Esophagus mucosa (tissue), 1 donor: ENCODE measurements at regions not wholly inside any gene's neighbourhood (a gene's known extent, or its start where the extent isn't known, plus 50 kb on each side); places are given as distances from the start of the nearest gene placed in this dataset.
"Not testable (repeated sequence)": the region's sequence is repeated elsewhere in the genome, so short reads cannot be mapped to it uniquely, and the experiment has no call there.

Experiments
- ATAC-seq: fragments of 200-7000 bp; cut with Tn5 transposase; one replicate; pipeline ENCODE4 v1.9.1; 2020
- donor health status: DM: yes; HTN: yes; CAD: no.

DNA sequence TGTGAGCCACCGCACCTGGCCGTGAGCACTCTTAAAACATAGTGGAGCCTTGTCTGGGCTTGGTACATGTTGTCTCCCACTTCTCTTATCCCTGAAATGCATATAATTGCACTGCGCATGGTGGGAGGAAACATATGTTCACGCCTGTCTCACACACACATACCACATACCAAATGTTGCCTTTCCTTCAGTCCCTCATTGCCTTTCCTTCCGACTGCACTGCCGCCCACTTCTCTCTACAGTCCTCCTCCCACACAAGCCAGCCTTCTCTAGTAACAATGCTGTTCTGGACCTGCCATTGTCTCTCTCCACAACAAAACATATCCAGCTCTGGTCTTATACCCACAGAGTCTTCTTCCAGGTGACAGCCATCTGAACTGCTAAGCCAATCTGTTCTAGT is 88.3 kb upstream of the PTHLH start:
- ATAC-seq, result no peak

DNA sequence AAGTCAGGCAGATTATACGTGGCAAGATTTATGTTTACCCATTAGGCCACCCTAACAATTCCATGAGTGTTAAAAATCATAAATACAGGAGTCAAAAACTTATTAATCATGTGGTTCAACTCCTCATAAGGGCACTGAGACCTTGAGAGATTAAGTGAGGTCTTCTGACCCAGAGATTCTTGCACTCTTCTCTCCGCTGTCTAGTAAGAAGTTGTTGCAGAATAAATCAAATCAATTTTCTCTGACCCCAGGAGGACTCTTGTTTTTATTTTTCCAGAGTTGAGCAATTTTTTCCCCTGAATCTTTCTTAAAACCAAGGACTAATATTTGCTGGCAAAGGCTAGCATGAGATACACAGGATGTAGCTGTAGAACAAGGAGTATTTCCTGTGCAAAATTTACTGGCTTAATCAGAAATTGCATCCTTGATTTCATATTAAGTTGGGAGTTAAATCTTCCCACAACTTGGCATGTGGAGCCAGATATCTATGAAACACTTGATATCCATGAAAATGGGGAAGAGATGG is 90.9 kb upstream of the PTHLH start:
- ATAC-seq, result no peak

DNA sequence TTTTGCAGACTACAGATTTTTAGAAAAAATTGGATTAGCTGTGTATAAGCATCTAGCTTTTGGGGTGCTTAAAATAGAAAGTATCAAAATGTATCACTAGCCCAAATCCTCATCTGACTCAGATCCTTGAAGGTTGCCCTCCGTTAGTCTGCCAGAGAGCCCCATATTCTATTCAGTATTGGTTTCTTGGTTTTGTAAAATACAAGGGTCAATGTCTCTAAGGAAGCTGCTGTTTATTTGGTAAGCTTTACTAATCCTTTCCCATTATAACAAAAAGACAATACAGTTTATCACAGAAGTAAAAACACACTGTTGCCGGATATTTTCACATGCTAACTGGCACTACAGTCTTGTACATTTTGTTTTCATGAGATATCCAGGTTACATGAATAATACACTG is 92.8 kb upstream of the PTHLH start:
- no peak for ATAC-seq

DNA sequence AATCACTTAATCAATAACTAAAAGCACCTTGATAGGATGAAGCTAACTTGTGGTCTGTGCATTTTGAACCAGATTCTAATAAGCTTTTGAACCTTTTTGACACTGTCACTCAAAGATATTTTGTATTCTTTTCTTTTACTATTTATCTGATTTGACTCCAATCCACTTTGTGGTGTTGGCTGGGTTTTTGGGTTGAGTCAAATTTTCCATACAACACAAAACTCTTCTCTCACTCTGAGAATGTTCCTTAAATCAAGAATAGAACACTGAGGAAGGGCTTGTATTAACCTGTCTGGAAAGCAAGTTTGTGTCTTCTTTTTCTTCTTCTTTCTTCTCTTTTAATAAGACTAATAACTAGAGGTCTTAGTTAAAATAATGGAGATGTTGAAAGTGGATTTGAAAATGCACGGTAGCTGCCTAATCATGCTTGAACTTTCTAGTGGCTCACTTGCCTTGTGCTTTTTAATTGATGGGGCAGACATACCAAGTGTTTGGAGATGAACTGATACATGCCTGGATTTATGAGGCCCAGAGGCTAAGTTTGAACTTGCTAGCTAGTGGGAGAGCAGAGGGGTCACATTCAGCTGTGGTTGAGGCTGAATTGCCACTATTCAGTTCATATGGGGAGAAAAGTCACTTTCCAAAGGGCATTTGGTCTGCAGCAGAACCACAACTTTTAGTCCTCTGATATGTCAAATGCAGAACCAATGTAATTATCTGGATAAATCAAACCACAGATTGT is 93.5 kb upstream of the PTHLH start:
- ATAC-seq, result no peak

DNA sequence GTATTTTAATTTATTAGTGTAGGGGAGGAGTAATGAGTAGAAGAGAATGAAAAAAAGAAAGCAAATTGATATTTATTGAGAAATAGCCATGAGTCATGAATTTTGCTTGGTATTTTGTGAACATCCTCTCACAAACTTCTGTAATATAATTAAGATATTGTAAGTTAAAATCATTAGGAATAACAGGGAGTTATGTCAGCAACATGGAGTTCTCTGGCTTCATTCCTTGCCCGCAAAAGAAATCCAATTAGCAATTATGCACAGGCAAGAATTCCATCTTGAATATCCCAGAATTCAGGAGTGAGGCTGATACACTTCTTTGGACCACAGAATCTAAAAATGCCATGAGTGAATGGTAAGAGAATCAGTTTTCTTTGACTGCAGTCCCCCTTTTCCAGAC is 94.3 kb upstream of the PTHLH start:
- ATAC-seq, result no peak

DNA sequence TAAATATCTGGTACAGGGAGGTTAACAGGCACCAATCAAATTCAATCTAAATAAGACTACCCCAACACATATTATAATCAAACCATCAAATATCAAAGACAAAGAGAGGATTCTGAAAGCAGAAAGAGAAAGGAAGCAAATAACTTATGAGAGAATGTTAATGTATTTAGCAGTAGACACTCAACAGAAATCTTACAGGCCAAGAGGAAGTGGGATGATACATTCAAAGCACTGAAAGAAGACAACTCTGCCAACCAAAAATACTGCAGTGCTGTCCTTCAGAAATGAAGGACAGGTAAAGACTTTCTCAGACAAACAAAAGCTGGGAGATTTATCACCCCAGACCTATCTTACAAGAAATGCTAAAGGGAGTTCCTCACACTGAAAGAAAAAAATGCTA is 95.9 kb upstream of the PTHLH start:
- ATAC-seq, result no peak

DNA sequence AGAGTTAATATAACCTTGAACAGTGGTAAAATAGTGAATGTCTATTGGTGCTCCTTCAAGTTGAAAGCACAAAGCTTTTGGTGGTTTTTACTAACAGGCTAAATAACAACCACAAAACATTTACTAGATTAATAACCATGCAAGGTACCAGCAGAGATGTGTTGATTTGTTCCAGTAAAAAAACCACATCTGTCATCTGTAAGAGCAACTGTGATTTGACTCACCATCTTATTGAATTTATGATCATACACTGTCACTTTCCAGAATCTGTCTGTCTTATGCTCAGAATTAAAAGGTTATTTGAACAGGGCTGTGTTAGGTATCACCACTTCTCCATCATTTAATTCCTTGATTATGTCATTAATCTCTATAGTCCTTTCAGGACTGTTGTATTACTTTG is 107.0 kb upstream of the PTHLH start:
- ATAC-seq, result no peak

DNA sequence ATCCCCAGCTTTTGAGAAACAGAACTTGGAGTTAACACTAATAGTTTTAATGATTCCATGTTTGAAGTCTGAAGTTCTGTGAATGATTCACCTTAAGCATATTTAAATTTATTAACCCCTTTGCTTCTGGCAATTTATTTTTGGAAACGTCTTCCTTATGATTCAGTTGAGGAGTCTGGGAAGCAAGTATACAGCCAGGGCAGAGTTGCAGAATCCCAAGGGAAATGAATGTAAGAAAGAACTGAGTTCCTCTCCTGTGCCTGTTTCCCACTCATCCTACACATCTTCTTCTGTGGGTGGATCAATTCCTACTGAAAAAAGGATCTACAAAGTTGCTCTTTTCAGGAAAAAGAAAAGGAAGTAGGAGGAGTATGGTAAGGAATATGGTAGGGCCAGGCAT is 108.2 kb upstream of the CCDC91 start:
- ATAC-seq, result no peak

DNA sequence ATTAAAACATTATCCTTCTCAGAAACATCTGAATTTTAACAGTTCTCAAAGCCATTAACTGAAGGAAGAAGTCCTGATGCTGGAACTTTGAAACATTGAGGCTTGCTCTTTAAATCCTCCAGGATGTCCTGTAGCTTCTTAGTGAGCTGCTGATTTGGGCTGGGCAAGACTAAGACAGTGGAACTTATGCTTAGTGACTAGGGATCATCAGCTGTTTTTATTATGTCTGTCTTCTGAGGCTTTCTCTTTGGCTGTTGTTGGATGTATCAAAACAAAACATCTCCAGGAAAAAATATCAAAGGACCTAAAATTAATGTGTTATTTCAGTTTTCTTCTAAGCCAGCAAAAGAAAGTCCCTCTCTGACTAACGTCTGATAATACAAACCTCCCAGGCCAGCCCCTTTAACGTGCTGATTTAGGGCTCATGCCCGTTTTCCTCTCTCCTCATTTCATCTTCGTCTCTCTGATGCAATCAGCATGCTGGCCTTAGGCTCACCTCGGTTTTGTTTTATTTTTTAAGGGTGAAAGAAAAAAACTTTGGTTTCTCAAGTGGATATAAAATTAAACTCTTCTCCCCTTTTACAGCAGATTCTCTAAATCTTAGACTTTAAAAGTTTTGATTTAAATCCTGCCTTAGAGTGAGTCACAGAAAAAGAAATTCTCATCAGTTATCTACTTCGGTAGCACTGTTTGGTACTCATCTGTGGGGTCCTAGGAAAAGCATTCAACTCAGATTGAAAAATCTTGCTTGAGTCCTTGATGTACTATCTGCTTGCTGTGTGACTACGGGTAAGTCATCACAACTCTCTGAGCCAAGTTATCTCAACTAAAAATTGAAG is 106.2 kb upstream of the CCDC91 start:
- ATAC-seq, result no peak

DNA sequence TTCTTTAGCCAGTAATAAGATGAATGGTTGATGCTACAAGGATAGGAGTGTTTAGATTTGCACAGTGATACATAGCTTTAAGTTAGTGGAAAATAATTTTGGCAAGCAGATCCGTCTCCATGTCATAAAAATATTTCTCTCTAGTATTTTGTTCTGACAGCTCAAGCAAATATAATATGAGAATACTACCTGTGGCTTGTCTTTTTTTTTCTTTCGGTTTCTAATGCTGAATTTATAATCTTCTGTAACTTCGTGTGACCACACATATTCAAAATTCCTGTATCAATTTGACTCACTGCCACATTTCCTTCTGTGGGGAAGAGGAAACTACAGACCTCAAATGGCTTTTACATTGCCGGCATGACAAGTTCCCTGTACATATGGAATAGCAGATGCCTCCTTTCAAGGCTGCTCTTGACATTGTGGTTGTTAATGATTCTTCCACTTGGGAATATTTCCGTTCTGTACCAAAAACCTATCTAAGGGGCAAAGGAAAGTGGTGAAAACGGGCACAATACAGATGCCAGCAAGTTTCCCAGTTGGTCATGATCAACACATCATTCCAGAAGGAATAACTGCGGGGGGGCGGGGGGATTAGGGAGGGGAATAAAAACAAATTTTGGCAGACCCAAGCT is 103.6 kb upstream of the CCDC91 start:
- ATAC-seq, result no peak

DNA sequence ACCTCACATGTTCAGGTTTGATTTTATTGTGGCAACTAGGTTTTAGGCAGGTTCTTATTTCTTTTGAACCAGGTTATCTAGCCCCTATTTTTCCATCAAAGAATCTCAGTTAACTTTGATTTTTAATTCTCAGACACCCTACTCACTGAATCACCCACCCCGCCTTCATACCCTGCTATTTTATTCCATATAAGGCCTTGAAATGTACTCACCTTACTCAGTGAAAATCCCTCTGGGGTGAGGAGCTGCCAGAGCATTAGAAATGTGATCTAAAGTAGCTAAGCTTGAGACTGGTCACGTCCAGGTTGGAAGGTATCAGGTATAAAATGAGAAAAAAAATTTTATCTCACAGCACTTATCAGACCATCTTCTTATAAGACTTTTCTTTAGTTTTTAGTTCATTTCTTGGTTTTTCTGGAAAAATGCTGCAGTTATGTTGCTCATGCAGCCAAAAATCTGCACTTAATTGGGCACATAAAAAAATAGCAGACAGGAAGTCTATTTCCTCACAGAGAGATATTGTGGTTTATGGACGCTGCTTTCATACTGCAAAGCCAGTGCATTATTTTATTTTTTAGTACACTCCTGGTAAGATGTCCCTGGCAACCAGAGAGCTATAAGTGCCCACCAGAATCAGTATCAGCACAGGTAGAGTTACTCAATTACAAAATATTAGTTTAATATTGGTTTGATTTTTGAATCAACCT is 101.5 kb upstream of the CCDC91 start:
- ATAC-seq, result peak; percentile 69

DNA sequence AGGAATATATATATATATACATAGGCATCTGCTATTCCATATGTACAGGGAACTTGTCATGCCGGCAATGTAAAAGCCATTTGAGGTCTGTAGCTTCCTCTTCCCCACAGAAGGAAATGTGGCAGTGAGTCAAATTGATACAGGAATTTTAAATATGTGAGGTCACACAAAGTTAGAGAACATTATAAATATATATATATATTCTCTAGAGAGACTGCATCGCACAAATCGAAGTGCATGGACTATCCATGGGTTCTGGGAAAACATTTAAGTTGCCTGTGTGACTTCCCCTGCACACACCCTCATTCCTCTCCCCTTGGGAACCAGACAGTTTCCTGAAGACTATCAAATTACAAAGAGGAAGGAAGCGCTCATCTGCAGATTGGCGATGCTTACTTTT is 100.9 kb upstream of the CCDC91 start:
- ATAC-seq, result no peak

DNA sequence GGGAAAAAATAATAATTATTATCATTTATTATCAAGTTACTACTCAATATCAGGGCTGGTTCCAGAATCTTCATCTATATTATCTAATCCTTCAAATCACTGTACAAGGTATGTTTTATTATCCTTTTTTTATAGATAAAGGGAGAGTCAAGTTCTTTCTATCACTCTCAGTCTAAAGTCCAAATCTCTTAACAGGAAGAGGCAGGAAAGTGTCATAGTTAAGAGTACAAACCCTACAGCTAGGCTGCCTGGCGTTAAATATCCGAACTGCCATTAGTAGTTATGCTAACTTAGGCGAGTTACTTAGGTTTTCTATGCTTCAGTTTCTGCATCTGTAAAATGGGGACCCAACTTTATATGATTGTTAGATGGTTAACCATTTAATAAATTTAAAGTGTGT is 99.4 kb upstream of the CCDC91 start:
- ATAC-seq, result no peak

DNA sequence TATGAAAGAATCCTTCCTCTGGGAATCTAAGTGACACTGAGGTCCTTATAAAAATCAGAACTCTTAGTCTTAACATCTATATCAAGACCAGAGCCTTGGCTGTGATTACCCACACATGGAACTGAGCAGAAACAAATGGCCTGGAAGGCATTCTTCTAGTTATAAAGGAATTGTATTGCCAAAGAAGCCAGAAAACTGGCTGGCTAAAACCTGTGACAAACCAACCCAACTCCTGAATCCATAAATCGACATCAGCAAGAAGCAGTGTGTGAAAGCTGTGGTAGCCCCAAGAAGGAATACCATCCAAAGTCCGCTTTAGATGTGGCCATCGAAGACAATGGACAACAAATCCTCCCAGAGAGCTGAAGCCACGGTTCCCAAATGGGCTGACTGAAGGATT is 97.9 kb upstream of the CCDC91 start:
- no peak for ATAC-seq

DNA sequence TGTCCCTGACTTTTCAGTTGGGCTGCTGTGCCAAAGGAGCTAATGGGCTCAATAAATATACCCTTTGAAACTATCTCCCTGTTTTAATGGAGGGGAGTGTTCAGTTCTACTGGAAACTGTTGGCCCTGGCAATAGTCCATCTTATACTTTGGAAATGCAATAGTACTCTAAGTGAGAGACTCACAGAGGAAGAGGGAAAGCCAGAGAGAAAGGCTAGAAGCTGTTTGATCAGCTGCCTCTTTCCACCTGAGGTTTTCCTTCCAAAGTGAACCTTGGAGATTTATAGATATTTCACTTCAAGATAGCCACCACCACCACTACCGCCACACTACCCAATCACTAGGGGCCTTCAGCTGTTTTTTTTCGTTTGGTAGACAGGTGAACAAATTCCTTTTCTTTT is 93.6 kb upstream of the CCDC91 start:
- ATAC-seq, result no peak

DNA sequence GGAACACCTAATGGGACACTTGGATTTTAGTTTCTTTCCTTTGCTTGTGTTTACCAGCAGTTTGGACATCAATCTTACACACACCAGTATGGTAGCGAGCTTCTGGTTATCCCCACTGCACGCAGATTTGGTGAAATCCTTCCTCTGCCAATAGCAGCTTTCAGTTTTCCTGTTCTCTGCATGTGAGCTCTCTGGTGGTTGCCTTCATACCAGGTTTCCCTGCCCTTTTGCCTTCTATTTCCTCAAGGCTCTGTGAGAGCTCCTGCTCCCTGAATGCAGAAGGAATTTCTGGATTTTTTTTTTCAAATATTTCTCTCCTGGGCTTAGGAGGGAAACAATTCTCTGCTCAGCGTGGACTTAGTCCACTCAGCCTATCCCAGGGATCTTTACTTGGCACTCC is 93.0 kb upstream of the CCDC91 start:
- ATAC-seq, result no peak

DNA sequence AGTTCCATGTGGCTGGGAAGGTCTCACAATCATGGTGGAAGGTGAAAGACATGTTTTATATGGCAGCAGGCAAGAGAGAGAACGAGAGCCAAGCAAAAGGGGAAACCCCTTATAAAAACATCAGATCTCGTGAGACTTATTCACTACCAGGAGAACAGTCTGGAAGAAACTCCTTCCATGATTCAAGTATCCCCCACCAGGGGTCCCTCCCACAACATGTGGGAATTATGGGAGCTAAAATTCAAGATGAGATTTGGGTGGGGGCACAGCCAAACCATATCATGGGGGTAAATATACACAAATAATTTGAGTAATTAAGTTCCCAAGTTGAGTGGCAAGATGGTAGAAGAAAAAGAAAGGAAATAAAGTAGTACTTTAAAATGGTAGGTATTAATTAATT is 91.0 kb upstream of the CCDC91 start:
- ATAC-seq, result not testable (repeated sequence)

DNA sequence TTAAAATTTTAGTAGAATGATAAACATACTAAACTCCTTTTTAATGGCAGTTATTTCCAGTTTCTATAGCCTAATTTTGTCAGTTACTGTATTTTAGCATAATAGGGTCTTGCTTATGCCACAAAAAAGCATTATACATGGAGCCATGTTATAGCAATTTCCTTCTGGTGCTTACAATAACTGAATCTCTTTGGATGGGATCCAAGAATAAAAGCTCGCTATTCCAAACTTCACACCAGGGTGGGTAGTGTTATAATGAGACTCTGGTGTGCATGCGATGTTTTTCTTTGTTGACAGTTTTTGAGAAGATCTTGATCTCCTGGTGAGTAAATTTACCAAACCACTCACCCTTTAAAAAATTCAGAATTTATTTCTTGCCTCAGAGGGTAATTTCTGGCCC is 90.4 kb upstream of the CCDC91 start:
- no peak for ATAC-seq

DNA sequence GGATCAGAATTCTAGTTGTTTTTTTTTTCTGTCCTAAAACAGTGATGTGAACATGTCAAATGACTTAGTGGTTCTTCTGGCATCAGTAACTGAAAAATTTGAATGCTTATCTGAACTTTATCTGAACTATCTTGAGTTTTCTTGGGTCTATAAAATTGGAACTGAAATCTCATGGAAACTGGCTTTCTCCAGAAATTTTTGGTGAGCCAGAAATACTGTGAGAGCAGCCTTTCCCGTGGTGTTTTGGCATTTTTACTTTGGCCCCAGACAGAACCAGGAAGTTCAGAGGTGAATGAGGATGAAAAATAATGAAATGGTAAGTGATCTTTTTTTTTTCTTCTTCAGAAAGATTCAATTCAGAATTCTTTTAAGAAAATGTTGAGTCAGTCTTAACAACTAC is 89.5 kb upstream of the CCDC91 start:
- ATAC-seq, result no peak

DNA sequence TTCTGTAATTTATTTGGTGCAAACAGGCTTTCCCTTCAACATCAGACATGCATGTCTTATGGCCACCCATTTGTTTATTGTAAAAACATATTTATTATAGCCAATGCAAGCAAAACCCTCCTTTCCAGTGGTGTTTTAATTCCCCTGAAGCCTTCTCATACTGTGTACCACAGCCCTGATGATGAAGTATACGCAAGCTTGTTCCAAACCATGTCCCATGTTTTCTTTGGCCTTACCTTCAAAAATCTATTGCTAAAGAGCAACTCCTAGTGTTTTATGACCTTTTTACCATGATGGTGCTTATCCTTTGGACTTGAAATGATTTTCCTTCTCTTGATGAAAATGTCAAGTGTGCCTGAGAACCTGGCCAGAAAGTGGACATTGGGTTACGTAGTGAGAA is 85.9 kb upstream of the CCDC91 start:
- ATAC-seq, result no peak

DNA sequence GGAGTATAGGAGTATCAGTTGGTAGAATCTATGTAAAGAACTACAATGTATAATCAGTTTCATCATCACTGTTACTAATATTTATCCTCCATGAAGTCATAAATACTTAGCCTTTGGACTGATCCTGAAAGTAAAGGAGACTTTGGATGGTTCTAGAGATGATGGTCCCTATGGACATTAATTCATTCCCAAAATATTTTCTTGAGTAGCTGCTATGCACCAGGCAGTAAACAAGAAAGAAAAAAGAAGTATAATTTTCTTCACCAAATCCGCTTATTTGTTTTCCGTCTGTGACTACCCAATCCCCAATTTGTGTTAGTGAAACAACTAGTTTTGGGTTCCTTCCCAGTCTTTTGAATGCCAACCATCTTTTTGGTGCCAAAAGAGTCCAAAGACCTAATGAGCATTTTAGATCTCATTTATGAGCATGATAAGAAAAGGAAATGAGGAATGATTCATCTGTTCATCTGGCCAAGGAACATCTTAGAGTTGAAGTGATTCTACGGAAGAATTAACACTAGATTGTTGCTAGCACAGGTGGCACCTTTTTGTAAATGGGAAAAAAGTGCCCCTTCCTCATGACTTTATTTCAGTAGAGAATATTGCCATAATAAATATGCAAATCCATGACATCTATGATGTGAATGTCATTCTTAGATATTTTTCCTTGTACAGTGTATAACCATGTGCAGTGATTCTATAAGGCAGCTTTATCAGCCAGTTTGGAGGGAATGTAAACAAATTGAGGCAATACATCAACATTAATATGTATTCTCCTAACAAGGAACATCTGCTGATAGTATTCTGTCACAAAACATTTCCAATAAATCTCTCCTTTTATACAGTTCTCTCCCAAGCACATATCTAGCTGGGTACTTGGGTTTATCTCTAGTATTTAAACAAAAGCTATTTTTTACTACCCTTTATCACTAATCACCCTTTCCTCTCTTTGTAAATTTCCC is 85.1 kb upstream of the CCDC91 start:
- no peak for ATAC-seq

DNA sequence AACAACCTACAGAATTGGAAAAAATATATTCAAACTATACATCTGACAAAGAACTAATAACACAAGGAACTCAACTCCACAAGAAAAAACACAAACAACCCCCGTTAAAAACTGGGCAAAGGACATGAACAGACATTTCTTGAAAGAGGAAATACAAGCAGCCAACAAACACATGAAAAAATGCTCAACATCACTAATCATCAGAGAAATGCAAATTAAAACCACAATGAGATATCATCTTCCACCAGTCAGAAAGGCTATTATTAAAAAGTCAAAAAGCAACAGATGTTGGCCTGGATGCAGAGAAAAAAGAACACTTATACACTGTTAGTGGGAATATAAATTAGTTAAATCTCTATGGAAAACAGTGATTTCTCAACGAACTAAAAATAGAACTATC is 82.6 kb upstream of the CCDC91 start:
- ATAC-seq, result no peak
